T47D (cell line): ENCODE measurements at regions not wholly inside any gene's neighbourhood (a gene's known extent, or its start where the extent isn't known, plus 50 kb on each side); places are given as distances from the start of the nearest gene placed in this dataset.
A peak's percentile ranks its signal among the peaks of the same experiment; 100 is the strongest.
"Not testable (repeated sequence)": the region's sequence is repeated elsewhere in the genome, so short reads cannot be mapped to it uniquely, and the experiment has no call there.

Experiments
- DNase-seq, 2 experiments: peaks; one replicate each; pipeline versions ENCODE4 v3.0.0 to v3.0.0-alpha.2; 2011 to 2012; ENCODE audit warnings: low read depth in 1 of 2, low spot score in 1 of 2
- JUND ChIP-seq: IDR thresholded peaks from 2 replicates; pipeline ENCODE4 v1.6.1; 2012; ENCODE audit warnings: low read depth
- in situ Hi-C: cut with HindIII; loops from 2 replicates; pipeline ENCODE4 v1.10.0; 2016; ENCODE audit warnings: low sequenced_read_pairs, low pct_unique_long_range_greater_than_20kb

DNA sequence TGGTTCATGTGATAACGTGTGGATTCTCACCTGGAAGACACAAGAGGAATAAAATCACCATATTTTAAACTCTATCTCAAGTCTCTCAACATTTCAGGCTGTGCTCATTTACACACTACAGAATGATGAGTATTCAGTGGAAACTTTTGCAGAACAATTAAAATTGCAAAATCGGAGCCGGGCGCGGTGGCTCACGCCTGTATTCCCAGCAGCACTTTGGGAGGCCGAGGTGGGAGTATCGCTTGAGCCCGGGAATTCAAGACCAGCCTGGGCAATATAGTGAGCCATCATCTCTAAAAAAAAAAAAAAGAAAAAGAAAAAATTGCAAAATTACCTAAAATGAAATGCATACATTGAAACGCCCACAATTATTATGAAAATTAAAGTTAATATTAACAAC, 825.9 kb downstream of the KCNJ18 start:
- DNase-seq = no peak

DNA sequence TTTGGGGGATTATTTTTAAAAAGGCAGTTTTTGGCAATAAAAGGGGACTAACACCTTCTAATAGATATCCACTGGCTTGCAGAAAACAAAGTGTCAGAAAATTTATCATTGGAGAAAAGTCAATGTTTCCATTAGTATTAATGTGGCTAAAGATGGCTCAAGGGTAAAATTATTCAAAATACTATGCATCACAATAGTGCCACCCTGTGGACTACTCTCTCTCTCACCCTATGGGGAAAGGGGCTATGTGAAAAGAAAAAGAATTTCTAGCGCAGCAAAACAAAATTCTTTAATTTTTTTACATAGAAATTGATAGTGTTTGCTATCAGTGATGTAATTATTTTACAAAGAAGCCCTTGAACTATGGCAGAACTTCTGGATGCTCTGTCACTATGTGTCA, 856.5 kb downstream of the KCNJ18 start:
- in situ Hi-C loops, DNase-seq: not testable (repeated sequence)

More for the DNA sequence above, 825.9 kb downstream of the KCNJ18 start:
- no peak for TF ChIP-seq JUND
- in situ Hi-C loops = no loop called here

DNA sequence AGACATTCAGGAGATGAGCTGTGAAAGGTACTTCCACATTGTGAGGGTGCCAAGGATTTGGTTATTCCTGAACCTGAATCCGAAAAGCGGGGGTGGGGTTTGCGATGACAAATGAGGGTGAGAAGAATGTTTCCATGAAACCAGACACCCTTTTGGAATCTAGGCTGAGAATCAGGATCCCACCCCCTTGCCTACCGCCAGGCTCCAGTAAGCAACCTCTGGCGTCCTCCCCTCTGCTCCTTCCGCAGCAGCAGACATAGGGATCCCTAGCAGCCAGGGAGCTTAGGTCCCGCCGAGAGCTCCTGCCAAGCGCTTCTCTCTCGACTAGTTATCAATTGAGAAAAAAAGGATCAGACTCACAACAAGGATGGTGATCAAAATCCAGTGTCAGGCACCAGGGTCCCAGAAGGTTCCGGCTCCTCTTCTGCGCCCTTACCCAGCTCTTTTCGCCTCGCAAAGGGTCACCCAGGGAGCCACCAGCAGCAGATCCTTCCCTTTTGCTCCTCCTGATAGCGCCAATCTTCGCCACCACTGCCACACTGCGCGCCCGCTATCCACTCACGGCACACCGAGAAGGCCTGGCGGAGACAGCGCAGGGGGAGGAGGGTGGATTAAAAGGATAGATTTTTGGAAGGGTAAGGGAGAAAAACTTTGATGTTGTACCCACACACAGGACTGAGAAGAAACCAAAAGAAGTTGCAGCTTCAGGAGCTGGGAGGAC, 859.5 kb downstream of the KCNJ18 start:
- in situ Hi-C loops = not testable (repeated sequence)
- DNase-seq = peak in 1 of 2 experiments; percentile 9

GRCh38 chr17:22569459-22570143, 877.3 kb downstream of the KCNJ18 start:
- in situ Hi-C loops = no loop called here
- DNase-seq = no peak
- TF ChIP-seq JUND = no peak

- in situ Hi-C loops = no loop called here
- no peak for TF ChIP-seq JUND
- peak in 1 of 2 experiments; percentile 9 for DNase-seq
These were observed 878.0 kb downstream of the KCNJ18 start for GRCh38 chr17:22570144-22570845.

DNA sequence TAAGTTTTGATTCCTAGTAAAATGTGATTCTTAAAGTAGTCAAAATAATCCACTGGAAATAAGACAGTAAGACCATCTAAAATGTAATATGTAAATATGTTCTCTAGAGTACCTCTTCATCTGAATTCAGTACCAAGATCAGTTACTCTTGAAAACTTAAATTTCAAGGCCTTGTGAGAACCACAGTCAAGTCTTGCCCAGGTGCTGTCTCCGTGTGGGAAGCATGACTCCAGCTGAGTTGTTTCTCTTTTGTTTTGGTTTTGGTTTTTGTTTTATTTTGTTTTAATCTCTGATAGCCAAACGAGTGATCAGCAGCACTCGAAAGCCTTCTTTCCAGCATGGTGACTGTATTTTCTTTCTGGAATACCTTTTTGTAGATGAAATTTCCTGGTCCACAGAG, 907.0 kb downstream of the KCNJ18 start:
- TF ChIP-seq JUND = no peak
- no peak for DNase-seq
- in situ Hi-C loops = no loop called here

GRCh38 chr17:22600644-22601298, 908.4 kb downstream of the KCNJ18 start:
- no peak for TF ChIP-seq JUND
- in situ Hi-C loops = no loop called here
- DNase-seq = peak in 1 of 2 experiments; percentile 75
